Activated naive CD4-positive, alpha-beta T cell treated with anti-CD3 and anti-CD28 coated beads, Interleukin-2, amount 10 ng/mL, durations not matched to agents 7 days and 5 days (primary cell): ENCODE measurements at regions not wholly inside any gene's neighbourhood (a gene's known extent, or its start where the extent isn't known, plus 50 kb on each side); places are given as distances from the start of the nearest gene placed in this dataset.

Experiments
- CTCF ChIA-PET: fragments of 350-600 bp; sonication (Branson Sonifier 250); formaldehyde crosslinking; loops from one replicate; lab custom pipeline; 2021; ENCODE audit warnings: antibody characterized with exemption; lab: Charles Lee
- DNase-seq: peaks from one replicate; pipeline ENCODE4 v3.0.0-alpha.2; 2020
- H3K27ac Mint-ChIP-seq: one replicate; pipeline ENCODE4 v1.8.0; 2021; ENCODE audit warnings: mild to moderate bottlenecking, moderate library complexity, mixed read lengths
- H3K27me3 Mint-ChIP-seq: one replicate; pipeline ENCODE4 v1.8.0; 2021; ENCODE audit warnings: mild to moderate bottlenecking, mixed read lengths
- H3K36me3 Mint-ChIP-seq: one replicate; pipeline ENCODE4 v1.8.0; 2021; ENCODE audit warnings: mixed read lengths
- H3K4me1 Mint-ChIP-seq: one replicate; pipeline ENCODE4 v1.8.0; 2021; ENCODE audit warnings: mixed read lengths
- H3K4me3 Mint-ChIP-seq: one replicate; pipeline ENCODE4 v1.8.0; 2021; ENCODE audit warnings: mild to moderate bottlenecking, moderate library complexity, mixed read lengths
- H3K9me3 Mint-ChIP-seq: one replicate; pipeline ENCODE4 v1.8.0; 2021; ENCODE audit warnings: mixed read lengths

- no peaks in the 10 kb centered on the region for H3K4me1 Mint-ChIP-seq
- no peak overlapping the region for H3K4me3 Mint-ChIP-seq
- H3K36me3 Mint-ChIP-seq, result no peaks in the 10 kb centered on the region
- CTCF ChIA-PET, result no interaction called here
- DNase-seq, result no peak
- no peaks in the 10 kb centered on the region for H3K27me3 Mint-ChIP-seq
- H3K27ac Mint-ChIP-seq, result no peak overlapping the region
- H3K9me3 Mint-ChIP-seq, result no peaks in the 10 kb centered on the region
Observed at GRCh38 chr10:21242915-21243314, 282.6 kb downstream of the SKIDA1 start.

GRCh38 chr10:21238717-21239116 is 286.8 kb downstream of the SKIDA1 start:
- no peaks in the 10 kb centered on the region for H3K27me3 Mint-ChIP-seq
- no peaks in the 10 kb centered on the region for H3K4me1 Mint-ChIP-seq
- CTCF ChIA-PET, result no interaction called here
- H3K9me3 Mint-ChIP-seq, result no peaks in the 10 kb centered on the region
- no peak overlapping the region for H3K4me3 Mint-ChIP-seq
- no peak for DNase-seq
- no peak overlapping the region for H3K27ac Mint-ChIP-seq
- no peaks in the 10 kb centered on the region for H3K36me3 Mint-ChIP-seq

DNA sequence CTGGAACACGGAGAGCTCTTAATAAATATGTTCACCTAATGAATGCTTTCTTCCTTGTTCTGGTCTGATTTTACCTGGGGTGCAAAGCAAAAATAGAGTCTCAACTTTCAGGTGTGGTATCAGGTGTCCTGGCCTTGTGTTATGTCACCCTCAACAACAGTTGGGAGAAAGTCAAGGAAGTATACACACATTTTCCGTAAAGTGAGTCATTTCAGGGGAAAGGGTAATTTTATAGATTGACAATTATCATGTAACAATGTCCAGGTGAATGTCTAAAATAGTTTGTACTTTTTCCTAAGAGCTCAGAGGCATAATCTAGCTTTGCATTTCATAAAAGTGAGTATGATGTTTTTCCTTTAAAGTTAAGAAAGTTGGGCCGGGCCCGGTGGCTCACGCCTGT is 287.4 kb downstream of the SKIDA1 start:
- no peaks in the 10 kb centered on the region for H3K36me3 Mint-ChIP-seq
- no peak overlapping the region for H3K27ac Mint-ChIP-seq
- no peaks in the 10 kb centered on the region for H3K4me1 Mint-ChIP-seq

GRCh38 chr10:21234761-21235160 is 290.7 kb downstream of the SKIDA1 start:
- Mint-ChIP-seq H3K36me3 (no peaks in the 10 kb centered on the region), H3K4me3 (no peak overlapping the region)

More for the DNA sequence above, 287.4 kb downstream of the SKIDA1 start:
- Mint-ChIP-seq H3K9me3 (no peaks in the 10 kb centered on the region), H3K4me3 (no peak overlapping the region), H3K27me3 (no peaks in the 10 kb centered on the region)
- CTCF ChIA-PET, result interaction anchor here (0.6 kb wide), 1 partner anchor 617 kb away, joined by 3 read pairs; no protein-coding TSS in a partner anchor
- no peak for DNase-seq

GRCh38 chr10:21230219-21230618 is 295.3 kb downstream of the SKIDA1 start:
- no peaks in the 10 kb centered on the region for H3K36me3 Mint-ChIP-seq
- CTCF ChIA-PET, result no interaction called here
- no peaks in the 10 kb centered on the region for H3K9me3 Mint-ChIP-seq
- H3K4me1 Mint-ChIP-seq, result no peaks in the 10 kb centered on the region
- DNase-seq, result no peak
- H3K27ac Mint-ChIP-seq, result no peak overlapping the region
- peaks cover 10% of the 10 kb centered on the region for H3K27me3 Mint-ChIP-seq
- H3K4me3 Mint-ChIP-seq, result no peak overlapping the region

More at GRCh38 chr10:21234761-21235160, 290.7 kb downstream of the SKIDA1 start:
- Mint-ChIP-seq H3K27me3 (no peaks in the 10 kb centered on the region), H3K4me1 (no peaks in the 10 kb centered on the region), H3K9me3 (no peaks in the 10 kb centered on the region), H3K27ac (no peak overlapping the region)
- CTCF ChIA-PET, result no interaction called here
- DNase-seq, result no peak

DNA sequence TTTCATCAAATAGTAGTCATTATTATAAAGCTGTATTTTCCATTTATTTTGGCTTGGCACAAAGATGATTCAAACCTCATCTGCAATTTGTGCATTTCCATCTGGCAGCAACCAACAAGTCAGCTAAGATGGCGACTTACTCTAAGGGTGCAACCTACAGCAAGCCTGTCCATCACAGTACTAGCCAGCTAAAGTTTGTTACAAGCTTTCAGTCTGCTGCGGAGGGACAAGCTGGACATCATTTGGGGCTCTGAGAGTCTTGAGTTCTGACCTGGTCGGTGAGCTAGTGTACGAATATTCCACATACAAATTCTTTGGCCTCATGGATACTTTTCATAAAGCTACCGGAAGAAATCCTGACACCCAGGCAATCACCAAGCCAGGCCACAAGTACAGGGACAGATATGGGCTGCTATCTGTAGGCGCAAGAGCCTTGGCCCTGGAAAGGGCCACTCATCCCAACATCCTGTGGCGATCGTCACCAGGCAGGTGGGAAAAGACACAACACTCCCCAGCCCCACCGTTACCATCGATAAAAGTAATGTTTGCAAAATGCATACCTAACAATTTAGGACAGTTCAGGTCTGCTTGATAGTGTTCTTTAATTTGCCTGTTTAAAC is 307.6 kb downstream of the SKIDA1 start:
- no peaks in the 10 kb centered on the region for H3K4me1 Mint-ChIP-seq
- no peak overlapping the region for H3K27ac Mint-ChIP-seq
- DNase-seq, result no peak
- no peaks in the 10 kb centered on the region for H3K9me3 Mint-ChIP-seq
- CTCF ChIA-PET, result no interaction called here
- H3K36me3 Mint-ChIP-seq, result no peaks in the 10 kb centered on the region
- no peak overlapping the region for H3K4me3 Mint-ChIP-seq
- no peaks in the 10 kb centered on the region for H3K27me3 Mint-ChIP-seq

DNA sequence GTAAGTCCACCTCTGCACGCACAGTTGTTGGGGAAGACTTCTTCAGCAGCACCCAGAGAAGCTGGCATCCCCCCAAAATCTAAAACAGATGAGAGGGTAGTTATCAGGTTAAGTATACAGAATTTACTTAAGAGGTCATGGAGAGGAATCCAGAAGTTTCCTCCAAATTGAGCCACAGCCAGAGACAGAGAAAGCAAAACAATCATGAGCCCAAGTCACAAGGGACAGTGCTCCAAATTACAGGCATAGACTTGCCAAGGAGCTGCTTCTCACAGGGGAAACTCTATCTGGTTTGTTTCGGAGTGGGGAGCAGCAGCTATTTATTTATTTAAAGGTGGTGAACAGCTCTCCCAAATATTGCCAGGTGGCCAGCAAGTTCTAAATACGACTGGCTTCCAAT is 308.4 kb downstream of the SKIDA1 start:
- no peak for DNase-seq
- CTCF ChIA-PET, result no interaction called here
- no peak overlapping the region for H3K4me3 Mint-ChIP-seq
- no peak overlapping the region for H3K27ac Mint-ChIP-seq
- H3K9me3 Mint-ChIP-seq, result no peaks in the 10 kb centered on the region
- H3K36me3 Mint-ChIP-seq, result no peaks in the 10 kb centered on the region
- H3K4me1 Mint-ChIP-seq, result no peaks in the 10 kb centered on the region
- no peaks in the 10 kb centered on the region for H3K27me3 Mint-ChIP-seq

GRCh38 chr10:21214329-21214728 is 311.2 kb downstream of the SKIDA1 start:
- CTCF ChIA-PET, result no interaction called here
- Mint-ChIP-seq H3K36me3 (no peaks in the 10 kb centered on the region), H3K27me3 (no peaks in the 10 kb centered on the region), H3K9me3 (no peaks in the 10 kb centered on the region), H3K4me3 (no peak overlapping the region), H3K27ac (no peak overlapping the region), H3K4me1 (no peaks in the 10 kb centered on the region)
- DNase-seq, result no peak

DNA sequence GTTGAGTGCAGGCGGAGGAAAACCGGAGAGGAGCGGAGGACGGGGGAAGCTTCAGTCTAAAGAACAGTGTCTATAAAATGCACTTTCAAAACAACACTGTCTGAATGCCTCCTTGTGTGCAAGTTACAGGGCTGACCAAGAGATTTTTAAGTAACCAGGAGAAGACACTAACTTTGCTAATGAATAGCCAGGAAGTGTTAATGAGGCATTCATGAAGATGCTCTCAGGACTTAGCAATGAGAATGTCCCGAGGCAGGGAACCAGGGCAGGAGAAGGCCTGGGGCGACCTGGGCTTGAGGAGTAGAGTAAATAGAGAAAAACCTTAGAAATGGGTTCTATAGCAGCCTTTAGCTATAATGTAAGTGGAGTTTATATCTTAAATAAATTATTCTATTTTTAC is 312.1 kb downstream of the SKIDA1 start:
- H3K27ac Mint-ChIP-seq, result no peak overlapping the region
- CTCF ChIA-PET, result no interaction called here
- no peaks in the 10 kb centered on the region for H3K9me3 Mint-ChIP-seq
- H3K36me3 Mint-ChIP-seq, result no peaks in the 10 kb centered on the region
- no peaks in the 10 kb centered on the region for H3K4me1 Mint-ChIP-seq
- DNase-seq, result no peak
- no peaks in the 10 kb centered on the region for H3K27me3 Mint-ChIP-seq
- no peak overlapping the region for H3K4me3 Mint-ChIP-seq

GRCh38 chr10:21212912-21213311 is 312.6 kb downstream of the SKIDA1 start:
- Mint-ChIP-seq H3K27me3 (no peaks in the 10 kb centered on the region), H3K9me3 (no peaks in the 10 kb centered on the region), H3K36me3 (no peaks in the 10 kb centered on the region), H3K4me1 (no peaks in the 10 kb centered on the region), H3K27ac (no peak overlapping the region), H3K4me3 (no peak overlapping the region)
- DNase-seq, result no peak
- CTCF ChIA-PET, result no interaction called here

DNA sequence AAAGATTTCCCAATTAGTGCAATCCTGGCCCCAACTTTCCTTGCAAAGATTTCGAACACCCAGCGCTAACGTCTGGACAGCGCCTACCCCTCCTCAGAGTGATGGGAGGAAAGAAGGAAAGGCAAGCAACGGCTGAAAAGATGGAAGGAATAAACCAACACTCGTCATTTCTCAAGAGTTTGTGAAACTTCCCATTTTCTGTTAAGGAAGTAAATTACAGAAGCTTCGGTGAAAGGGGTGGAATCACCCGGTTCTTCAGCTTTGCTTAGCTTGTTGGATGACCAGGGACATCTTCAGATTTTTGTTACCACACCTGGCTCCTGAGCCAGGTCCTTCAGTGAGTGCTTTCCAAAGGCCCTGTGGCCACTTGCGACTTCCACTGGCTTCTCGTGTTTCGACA is 313.1 kb downstream of the SKIDA1 start:
- CTCF ChIA-PET, result no interaction called here
- Mint-ChIP-seq H3K9me3 (no peaks in the 10 kb centered on the region), H3K36me3 (no peaks in the 10 kb centered on the region), H3K4me1 (no peaks in the 10 kb centered on the region), H3K27ac (no peak overlapping the region), H3K4me3 (no peak overlapping the region), H3K27me3 (no peaks in the 10 kb centered on the region)
- no peak for DNase-seq

DNA sequence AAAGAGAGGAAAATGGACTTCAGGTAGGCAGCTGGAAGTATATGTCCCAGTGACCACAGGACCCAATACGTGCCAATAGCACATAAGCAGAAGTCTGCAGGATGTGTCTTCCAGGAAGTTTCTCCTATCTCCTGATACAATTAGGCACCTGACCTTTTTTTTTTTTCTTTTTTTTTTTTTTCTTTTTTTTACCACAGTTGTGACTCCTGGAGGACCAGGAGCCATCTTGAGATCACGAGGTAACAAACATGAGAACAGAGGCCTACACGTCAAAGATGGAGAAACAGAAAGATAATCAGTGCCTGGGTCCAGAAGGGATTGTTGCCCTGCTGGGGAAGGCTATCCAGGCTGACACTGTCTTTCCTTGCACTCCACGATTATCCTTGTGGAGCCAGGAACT is 312.4 kb upstream of the NEBL start:
- Mint-ChIP-seq H3K27me3 (no peaks in the 10 kb centered on the region), H3K9me3 (no peaks in the 10 kb centered on the region), H3K36me3 (no peaks in the 10 kb centered on the region), H3K4me3 (no peak overlapping the region), H3K4me1 (no peaks in the 10 kb centered on the region), H3K27ac (no peak overlapping the region)
- CTCF ChIA-PET, result no interaction called here
- DNase-seq, result no peak

GRCh38 chr10:21208666-21209316 is 311.7 kb upstream of the NEBL start:
- no peak overlapping the region for H3K4me3 Mint-ChIP-seq
- CTCF ChIA-PET, result no interaction called here
- H3K27ac Mint-ChIP-seq, result no peak overlapping the region
- H3K27me3 Mint-ChIP-seq, result no peaks in the 10 kb centered on the region
- no peaks in the 10 kb centered on the region for H3K4me1 Mint-ChIP-seq
- DNase-seq, result no peak
- no peaks in the 10 kb centered on the region for H3K9me3 Mint-ChIP-seq
- H3K36me3 Mint-ChIP-seq, result no peaks in the 10 kb centered on the region

DNA sequence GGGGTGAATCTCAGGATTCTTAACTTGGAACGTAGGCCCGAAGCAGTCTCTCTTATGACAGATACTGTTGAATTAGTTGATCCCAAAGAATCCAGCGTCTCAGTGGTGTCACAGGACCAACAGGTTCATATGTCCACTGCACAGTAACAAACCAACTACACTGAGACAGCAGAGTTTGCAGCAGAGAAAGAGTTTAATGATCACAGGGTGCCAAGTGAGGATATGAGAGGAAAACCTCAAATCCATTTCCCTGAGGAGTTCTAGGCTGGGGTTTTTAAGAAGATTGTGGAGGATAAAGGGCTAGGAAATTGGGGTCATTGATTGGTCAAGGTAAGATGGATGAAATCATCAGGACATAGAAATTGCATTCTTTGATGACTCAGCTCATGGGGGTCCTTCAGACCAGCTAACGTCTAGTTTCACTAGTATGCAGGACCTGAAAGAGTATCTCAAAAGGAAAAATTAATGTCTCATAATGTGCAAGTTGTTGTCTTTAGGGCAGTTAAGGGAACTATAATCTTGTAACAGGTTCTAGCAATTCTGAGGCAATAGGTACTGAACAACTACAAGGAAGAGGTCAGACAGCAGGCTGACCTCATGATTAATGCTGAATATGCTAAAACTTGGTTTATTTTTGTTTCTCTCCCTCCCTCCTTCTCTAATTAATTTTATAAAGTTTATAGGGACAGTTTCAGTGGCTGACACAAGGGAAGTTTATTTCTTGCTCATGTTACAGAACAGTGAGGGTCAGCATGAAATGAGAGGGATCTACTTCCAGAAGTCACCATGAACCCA is 310.9 kb upstream of the NEBL start:
- no peak for DNase-seq
- Mint-ChIP-seq H3K27ac (no peak overlapping the region), H3K27me3 (no peaks in the 10 kb centered on the region), H3K4me3 (no peak overlapping the region), H3K36me3 (no peaks in the 10 kb centered on the region), H3K9me3 (no peaks in the 10 kb centered on the region), H3K4me1 (no peaks in the 10 kb centered on the region)
- CTCF ChIA-PET, result no interaction called here

- no peak for DNase-seq
- Mint-ChIP-seq H3K27me3 (no peaks in the 10 kb centered on the region), H3K36me3 (no peaks in the 10 kb centered on the region), H3K27ac (no peak overlapping the region), H3K4me1 (no peaks in the 10 kb centered on the region), H3K9me3 (no peaks in the 10 kb centered on the region), H3K4me3 (no peak overlapping the region)
- CTCF ChIA-PET, result no interaction called here
Observed at GRCh38 chr10:21205328-21205727, 308.2 kb upstream of the NEBL start.
